HCT116 (cell line): ENCODE measurements at regions not wholly inside any gene's neighbourhood (a gene's known extent, or its start where the extent isn't known, plus 50 kb on each side); places are given as distances from the start of the nearest gene placed in this dataset.
"Not testable (repeated sequence)": the region's sequence is repeated elsewhere in the genome, so short reads cannot be mapped to it uniquely, and the experiment has no call there.

Experiments
- EZH2 ChIP-seq: fragments of 200-600 bp; sonication (generic); IDR thresholded peaks from 2 replicates; pipeline ENCODE4 v1.6.1; 2017; ENCODE audit warnings: antibody characterized with exemption, mixed run types
- FOSL1 ChIP-seq: IDR thresholded peaks from 2 replicates; pipeline ENCODE4 v1.6.1; 2012; ENCODE audit warnings: low read depth
- JUND ChIP-seq: IDR thresholded peaks from 2 replicates; pipeline ENCODE4 v1.6.1; 2012
- POLR2A ChIP-seq: IDR thresholded peaks from 2 replicates; pipeline ENCODE4 v1.7.0; 2011; ENCODE audit warnings: borderline replicate concordance; ENCODE audit not compliant: insufficient read depth, insufficient read length; ENCODE audit errors: extremely low read depth
- POLR2AphosphoS5 ChIP-seq: IDR thresholded peaks from 2 replicates; pipeline ENCODE4 v1.6.1; 2011; ENCODE audit warnings: mild to moderate bottlenecking, low read depth, low read length, moderate library complexity
- RAD21 ChIP-seq: IDR thresholded peaks from 2 replicates; pipeline ENCODE4 v1.6.1; 2012; ENCODE audit warnings: low read depth, mild to moderate bottlenecking
- SIN3A ChIP-seq: IDR thresholded peaks from 2 replicates; pipeline ENCODE4 v1.6.1; 2012; ENCODE audit warnings: low read depth
- TCF7L2 ChIP-seq: IDR thresholded peaks from 2 replicates; pipeline ENCODE4 v1.7.0; 2011; ENCODE audit warnings: borderline replicate concordance, inconsistent platforms; ENCODE audit not compliant: insufficient read depth, insufficient read length; ENCODE audit errors: extremely low read depth
- YY1 ChIP-seq: IDR thresholded peaks from 2 replicates; pipeline ENCODE4 v1.6.1; 2011; ENCODE audit warnings: low read length, low read depth, moderate library complexity, mild to moderate bottlenecking; ENCODE audit not compliant: insufficient replicate concordance; ENCODE audit errors: extremely low read depth
- ZFX ChIP-seq: fragments of 450-650 bp; IDR thresholded peaks from 2 replicates; pipeline ENCODE4 v1.6.1; 2017
- ZNF274 ChIP-seq: fragments of 200-500 bp; sonication (Bioruptor generic); IDR thresholded peaks from 2 replicates; pipeline ENCODE4 v1.6.1; 2014; ENCODE audit warnings: mild to moderate bottlenecking, low read depth, low read length, inconsistent platforms
- TF ChIP-seq, protein P1 (sequence below), 3 experiments: fragments of 200-600 bp in 1 of 3; sonication (generic) in 1 of 3; IDR thresholded peaks in 2 of 3; conservative IDR thresholded peaks in 1 of 3; 2 replicates each; pipeline ENCODE4 v1.5.1; 2012 to 2017; ENCODE audit warnings: low read depth in 2 of 3, low read length in 2 of 3, antibody characterized with exemption in 1 of 3, borderline replicate concordance in 1 of 3, control low read depth in 1 of 3, mild to moderate bottlenecking in 1 of 3, mixed read lengths in 1 of 3, mixed run types in 1 of 3, moderate library complexity in 1 of 3; ENCODE audit not compliant: insufficient read depth in 1 of 3
- TF ChIP-seq, protein P2 (sequence below): IDR thresholded peaks from 2 replicates; pipeline ENCODE4 v1.6.1; 2012; ENCODE audit warnings: low read depth
- TF ChIP-seq, protein P3 (sequence below): IDR thresholded peaks from 2 replicates; pipeline ENCODE4 v1.6.1; 2012

DNA sequence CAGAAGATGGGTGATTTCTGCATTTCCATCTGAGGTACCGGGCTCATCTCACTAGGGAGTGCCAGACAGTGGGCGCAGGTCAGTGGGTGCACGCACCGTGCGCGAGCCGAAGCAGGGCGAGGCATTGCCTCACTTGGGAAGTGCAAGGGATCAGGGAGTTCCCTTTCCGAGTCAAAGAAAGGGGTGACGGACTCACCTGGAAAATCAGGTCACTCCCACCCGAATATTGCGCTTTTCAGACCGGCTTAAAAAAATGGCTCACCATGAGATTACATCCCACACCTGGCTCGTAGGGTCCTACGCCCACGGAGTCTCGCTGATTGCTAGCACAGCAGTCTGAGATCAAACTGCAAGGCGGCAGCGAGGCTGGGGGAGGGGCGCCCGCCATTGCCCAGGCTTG, 194.0 kb downstream of the PARM1 start:
- not testable (repeated sequence) for TF ChIP-seq POLR2A, ZFX, RAD21, TCF7L2, SIN3A, POLR2AphosphoS5, YY1, EZH2, FOSL1, ZNF274, JUND
- TF ChIP-seq, protein P1, sequence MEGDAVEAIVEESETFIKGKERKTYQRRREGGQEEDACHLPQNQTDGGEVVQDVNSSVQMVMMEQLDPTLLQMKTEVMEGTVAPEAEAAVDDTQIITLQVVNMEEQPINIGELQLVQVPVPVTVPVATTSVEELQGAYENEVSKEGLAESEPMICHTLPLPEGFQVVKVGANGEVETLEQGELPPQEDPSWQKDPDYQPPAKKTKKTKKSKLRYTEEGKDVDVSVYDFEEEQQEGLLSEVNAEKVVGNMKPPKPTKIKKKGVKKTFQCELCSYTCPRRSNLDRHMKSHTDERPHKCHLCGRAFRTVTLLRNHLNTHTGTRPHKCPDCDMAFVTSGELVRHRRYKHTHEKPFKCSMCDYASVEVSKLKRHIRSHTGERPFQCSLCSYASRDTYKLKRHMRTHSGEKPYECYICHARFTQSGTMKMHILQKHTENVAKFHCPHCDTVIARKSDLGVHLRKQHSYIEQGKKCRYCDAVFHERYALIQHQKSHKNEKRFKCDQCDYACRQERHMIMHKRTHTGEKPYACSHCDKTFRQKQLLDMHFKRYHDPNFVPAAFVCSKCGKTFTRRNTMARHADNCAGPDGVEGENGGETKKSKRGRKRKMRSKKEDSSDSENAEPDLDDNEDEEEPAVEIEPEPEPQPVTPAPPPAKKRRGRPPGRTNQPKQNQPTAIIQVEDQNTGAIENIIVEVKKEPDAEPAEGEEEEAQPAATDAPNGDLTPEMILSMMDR (IDR thresholded peaks at IDR 0.05 in 2 of 3, conservative IDR thresholded peaks at IDR 0.05 in 1 of 3; ENCODE audit: borderline replicate concordance in 1 of 3, insufficient read depth in 1 of 3, low read depth in 2 of 3, low read length in 2 of 3) = not testable (repeated sequence)
- TF ChIP-seq, protein P2, sequence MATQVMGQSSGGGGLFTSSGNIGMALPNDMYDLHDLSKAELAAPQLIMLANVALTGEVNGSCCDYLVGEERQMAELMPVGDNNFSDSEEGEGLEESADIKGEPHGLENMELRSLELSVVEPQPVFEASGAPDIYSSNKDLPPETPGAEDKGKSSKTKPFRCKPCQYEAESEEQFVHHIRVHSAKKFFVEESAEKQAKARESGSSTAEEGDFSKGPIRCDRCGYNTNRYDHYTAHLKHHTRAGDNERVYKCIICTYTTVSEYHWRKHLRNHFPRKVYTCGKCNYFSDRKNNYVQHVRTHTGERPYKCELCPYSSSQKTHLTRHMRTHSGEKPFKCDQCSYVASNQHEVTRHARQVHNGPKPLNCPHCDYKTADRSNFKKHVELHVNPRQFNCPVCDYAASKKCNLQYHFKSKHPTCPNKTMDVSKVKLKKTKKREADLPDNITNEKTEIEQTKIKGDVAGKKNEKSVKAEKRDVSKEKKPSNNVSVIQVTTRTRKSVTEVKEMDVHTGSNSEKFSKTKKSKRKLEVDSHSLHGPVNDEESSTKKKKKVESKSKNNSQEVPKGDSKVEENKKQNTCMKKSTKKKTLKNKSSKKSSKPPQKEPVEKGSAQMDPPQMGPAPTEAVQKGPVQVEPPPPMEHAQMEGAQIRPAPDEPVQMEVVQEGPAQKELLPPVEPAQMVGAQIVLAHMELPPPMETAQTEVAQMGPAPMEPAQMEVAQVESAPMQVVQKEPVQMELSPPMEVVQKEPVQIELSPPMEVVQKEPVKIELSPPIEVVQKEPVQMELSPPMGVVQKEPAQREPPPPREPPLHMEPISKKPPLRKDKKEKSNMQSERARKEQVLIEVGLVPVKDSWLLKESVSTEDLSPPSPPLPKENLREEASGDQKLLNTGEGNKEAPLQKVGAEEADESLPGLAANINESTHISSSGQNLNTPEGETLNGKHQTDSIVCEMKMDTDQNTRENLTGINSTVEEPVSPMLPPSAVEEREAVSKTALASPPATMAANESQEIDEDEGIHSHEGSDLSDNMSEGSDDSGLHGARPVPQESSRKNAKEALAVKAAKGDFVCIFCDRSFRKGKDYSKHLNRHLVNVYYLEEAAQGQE = not testable (repeated sequence)
- TF ChIP-seq, protein P3, sequence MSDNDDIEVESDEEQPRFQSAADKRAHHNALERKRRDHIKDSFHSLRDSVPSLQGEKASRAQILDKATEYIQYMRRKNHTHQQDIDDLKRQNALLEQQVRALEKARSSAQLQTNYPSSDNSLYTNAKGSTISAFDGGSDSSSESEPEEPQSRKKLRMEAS = not testable (repeated sequence)
